GDM1 (cell line): ENCODE measurements at regions not wholly inside any gene's neighbourhood (a gene's known extent, or its start where the extent isn't known, plus 50 kb on each side); places are given as distances from the start of the nearest gene placed in this dataset.

Source experiments
- DNase-seq: peaks from one replicate; lab custom pipeline; 2025; lab: John Stamatoyannopoulos, UW

DNA sequence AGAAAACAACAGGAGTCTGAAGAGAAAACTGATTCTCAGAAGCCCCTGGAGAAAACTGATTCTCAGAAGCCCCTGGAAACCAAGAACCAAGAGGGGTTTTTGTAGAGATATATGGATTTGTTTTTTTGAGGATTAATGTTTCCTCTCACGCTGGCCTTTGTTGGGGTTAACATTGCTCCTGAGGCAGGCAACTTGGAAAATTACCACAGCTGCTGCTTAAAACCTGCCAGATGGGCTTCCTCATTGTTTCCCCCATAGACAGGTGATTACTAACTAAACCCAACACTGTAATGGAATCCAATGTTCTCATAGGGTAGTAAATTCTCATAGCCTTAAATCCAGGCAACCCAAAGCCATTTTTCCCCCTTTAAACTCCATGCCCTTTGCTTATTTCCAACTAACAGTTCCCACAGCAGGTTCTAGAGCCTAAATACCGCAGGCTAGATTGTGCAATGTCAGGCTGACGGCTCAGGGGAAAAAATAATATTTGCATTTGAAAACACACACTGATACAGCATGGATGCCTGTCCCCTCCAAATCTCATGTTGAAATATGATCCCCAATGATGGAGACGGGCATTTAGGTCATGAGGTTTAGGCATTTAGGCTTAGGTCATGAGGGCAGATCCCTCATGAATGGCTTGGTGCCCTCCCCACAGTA is 272.3 kb upstream of the PKDCC start:
- DNase-seq: no peak

- no peak for DNase-seq
Measured at GRCh38 chr2:41779888-41780287, 267.9 kb upstream of the PKDCC start.

GRCh38 chr2:41782306-41783158 is 265.3 kb upstream of the PKDCC start:
- DNase-seq: peak; percentile 22

GRCh38 chr2:41784496-41784895 is 263.3 kb upstream of the PKDCC start:
- DNase-seq: no peak

DNA sequence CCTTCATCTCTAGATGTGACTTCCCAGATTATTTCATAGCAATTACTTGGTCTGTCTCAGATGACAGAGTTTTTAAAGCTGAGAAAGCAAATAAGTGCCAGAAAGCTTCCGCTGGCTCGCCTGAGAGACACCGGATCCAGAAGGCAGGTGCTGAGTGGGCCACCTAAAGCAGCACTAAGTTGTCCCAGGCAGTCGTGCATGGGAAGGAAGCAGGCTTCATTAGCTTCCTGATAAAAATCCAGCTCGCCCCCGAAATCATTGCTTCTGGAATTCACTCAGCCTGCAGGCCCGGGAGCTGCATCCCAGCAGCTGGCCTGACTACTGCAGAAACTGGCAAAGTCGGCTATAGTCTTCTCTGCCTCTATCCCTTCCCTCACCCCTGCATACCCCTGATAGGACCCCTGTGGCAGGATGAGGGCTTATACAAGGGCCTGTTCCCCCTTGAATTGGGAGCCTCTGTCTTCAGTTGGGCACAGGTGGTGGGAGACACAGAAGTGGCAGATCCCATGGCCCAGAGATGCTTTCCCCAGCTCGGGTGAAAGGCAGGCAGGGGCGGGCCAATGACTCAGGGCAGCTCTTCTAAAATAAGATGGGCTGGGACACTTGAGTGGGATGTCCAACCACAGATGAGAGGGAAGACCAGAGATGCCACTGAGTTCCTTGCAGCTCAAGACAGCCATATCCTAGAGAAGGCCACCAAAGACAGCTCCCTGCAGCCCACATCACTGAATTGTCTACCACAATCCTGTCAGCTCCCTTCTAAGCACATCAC is 262.4 kb upstream of the PKDCC start:
- no peak for DNase-seq

- DNase-seq: peak; percentile 3
Measured at GRCh38 chr2:41791523-41791922, 256.3 kb upstream of the PKDCC start.

- no peak for DNase-seq
Measured at GRCh38 chr2:41803361-41803760, 244.5 kb upstream of the PKDCC start.

DNA sequence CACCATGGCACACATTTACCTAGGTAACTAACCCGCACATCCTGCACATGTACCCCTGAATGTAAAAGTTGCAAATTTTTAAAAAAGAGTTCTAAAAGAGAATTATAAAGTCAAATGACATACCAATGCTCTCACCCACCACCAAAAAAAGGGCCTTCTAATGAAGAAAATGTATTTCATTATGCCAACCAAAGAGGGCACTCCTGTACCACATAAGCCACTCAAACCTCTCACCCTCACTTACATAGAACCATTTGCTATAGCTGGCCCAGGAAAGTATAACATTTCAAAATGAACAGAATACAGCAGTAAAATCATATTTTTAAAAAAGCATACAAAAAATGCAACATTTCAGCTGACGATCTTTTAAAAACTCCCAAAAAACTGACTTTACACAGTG is 241.5 kb upstream of the PKDCC start:
- DNase-seq: no peak

DNA sequence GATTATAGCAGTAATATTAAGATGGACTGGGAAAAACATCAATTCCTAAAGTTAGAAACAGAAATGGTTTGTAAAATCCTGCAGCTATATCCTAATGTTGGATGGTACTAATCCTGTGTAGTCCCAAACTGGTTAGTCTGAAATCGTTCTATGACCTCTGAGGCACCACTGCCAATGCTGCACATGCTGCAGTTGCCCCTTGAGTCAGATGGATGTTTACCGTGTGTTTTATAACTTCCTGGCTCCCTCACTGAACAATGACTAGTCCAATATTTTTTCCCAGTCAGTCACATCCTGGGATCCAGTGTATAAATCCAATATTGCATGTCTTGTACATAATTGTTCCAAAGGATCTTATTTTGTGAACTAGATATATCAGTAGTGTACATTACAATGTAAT is 226.7 kb upstream of the PKDCC start:
- no peak for DNase-seq

- DNase-seq: no peak
Measured at GRCh38 chr2:41826921-41827320, 220.9 kb upstream of the PKDCC start.

- DNase-seq: no peak
Measured at GRCh38 chr2:41827354-41827971, 220.4 kb upstream of the PKDCC start.

DNA sequence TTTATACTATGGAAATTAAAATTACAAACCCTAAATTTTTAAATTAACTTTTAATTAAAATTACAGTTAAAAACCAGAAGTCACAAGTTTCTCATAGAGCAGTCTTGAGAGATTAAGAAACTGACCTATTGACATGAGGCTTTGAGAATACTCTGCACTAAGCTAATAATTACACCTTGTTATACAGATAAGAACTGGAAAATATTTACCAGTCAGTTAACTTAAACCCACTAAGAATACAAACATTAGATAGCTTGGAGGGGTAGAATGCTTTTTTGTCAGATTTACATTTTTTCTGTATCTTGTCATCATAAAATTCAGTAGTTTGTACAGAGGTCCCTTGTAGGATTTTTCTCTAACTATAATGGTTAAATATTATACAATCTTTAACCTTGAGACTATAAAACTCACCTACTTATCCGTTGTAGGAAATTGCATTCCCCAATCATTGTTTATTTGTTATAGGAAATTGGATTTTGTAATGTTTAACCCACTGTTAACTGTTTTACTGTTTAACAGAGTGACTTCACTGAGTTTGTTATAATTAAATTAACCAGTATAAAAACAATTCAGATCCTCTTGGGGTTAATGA is 219.7 kb upstream of the PKDCC start:
- no peak for DNase-seq

DNA sequence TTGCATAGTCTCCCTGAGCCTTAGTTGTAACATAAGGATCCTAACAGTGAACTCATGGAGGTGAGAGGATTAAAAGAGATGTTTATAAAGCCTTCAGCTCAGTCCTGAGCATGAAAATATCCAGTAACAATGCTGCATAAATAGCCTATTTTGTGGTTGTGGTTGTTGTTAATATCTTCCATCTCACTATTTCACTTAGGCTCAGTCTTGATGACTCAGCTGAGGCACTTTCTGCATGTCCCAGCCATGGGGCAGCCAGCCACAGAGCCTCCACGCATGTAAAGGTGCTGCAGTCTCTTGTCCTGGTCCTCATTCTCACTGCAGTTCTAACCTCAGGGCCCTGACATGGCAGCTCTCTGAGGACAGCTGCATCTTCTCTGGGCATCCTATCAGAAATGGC is 218.8 kb upstream of the PKDCC start:
- DNase-seq: no peak

- no peak for DNase-seq
Measured at GRCh38 chr2:41830600-41830999, 217.2 kb upstream of the PKDCC start.

DNA sequence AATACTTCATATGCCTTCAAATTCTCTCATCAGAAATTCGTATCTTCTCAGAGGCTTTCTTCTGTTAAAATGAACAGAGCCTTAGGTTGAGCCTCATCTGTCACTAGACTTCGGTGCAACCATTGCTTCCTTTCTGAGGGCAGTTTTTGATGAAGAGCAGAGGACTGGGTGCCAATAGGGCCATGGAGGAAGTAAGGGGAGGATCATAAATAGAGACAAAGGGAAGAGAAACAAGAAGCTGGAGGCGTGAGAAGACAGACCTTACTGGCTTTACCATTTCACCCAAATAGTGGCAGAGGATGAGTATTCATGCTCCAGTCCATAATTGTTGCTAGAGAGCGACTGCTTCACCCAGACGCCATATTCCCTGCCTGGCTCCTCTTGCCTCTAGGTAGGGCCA is 215.6 kb upstream of the PKDCC start:
- no peak for DNase-seq

GRCh38 chr2:41835401-41835800 is 212.4 kb upstream of the PKDCC start:
- no peak for DNase-seq

- DNase-seq: no peak
Measured at GRCh38 chr2:41836948-41837347, 210.9 kb upstream of the PKDCC start.

DNA sequence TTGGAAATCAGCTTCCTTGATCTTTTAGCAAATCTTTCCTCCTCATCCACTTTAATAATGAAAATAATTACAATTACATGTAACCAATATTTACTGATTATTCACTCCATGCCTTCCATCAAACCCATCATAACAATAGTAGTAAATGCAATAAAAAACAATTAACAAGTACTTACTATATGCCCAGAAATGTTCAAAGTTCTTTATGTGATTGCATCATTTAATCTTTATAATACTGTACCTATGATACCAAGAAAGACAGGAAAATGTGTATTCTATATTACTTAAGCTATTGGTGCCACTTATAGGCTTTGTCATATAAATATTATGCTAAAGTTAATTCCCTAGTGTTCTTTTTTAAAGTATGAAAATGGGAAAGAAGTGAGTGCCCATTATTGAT is 210.2 kb upstream of the PKDCC start:
- no peak for DNase-seq

- peak; percentile 94 for DNase-seq
Measured at GRCh38 chr2:41840702-41841551, 206.9 kb upstream of the PKDCC start.

GRCh38 chr2:41846962-41847361 is 200.9 kb upstream of the PKDCC start:
- no peak for DNase-seq
